ENCODE measurements at regions not wholly inside any gene's neighbourhood (a gene's known extent, or its start where the extent isn't known, plus 50 kb on each side); places are given as distances from the start of the nearest gene placed in this dataset.

- 70% methylated on average over 2 of the region's 29 CpGs; no CpG with 5 or more reads in 1 of the 2 experiments for WGBS, 2 experiments (ENCODE audit: extremely low coverage in 1 of 2, insufficient coverage in 1 of 2, insufficient read length in 1 of 2, insufficient replicate concordance in 2 of 2, low coverage in 1 of 2, low lambda C conversion rate in 2 of 2, missing lambda C conversion rate in 1 of 2)
- CTCF ChIA-PET (ENCODE audit: partially characterized antibody), result no interaction called here
- Histone ChIP-seq H3K18ac (ENCODE audit: extremely low read depth, low read length) (no peak overlapping the region), H3K23me2 (ENCODE audit: low read depth, low read length) (no peaks in the 10 kb centered on the region), H3K9me3 (ENCODE audit: insufficient read depth in 2 of 2, low read depth in 1 of 2, low read length in 1 of 2) (peaks cover 0 to 27% of the 10 kb centered on the region in 2 experiments; a peak in 2 of 4 replicates), H2BK20ac (ENCODE audit: low read length) (no peak overlapping the region), H3K14ac (ENCODE audit: insufficient read length) (no peak overlapping the region), H3K79me1 (ENCODE audit: low read depth, low read length) (no peaks in the 10 kb centered on the region), H3K56ac (replicated peaks; ENCODE audit: insufficient read length, low read depth, low read length) (no peak overlapping the region), H2AFZ (ENCODE audit: low read length) (no peak overlapping the region), H3K4me1 (replicated peaks in 1 of 4; ENCODE audit: control insufficient read depth in 3 of 4, insufficient read depth in 4 of 4, low read length in 3 of 4) (no peaks in the 10 kb centered on the region), H3K36me3 (ENCODE audit: control insufficient read depth in 2 of 4, insufficient read depth in 4 of 4, low read length in 3 of 4) (no peaks in the 10 kb centered on the region; a peak in 1 of 8 replicates), H4K8ac (ENCODE audit: extremely low read depth, insufficient read depth, low read length) (no peak overlapping the region), H3K4me3 (ENCODE audit: extremely low read depth in 1 of 4, insufficient read depth in 2 of 4, low read depth in 3 of 4, low read length in 4 of 4) (peak overlapping the region in 1 of 4 experiments; percentile 23; a peak in 1 of 8 replicates), H2BK12ac (ENCODE audit: low read depth, low read length) (no peak overlapping the region), H3K4ac (replicated peaks; ENCODE audit: insufficient read length, low read depth, low read length) (no peak overlapping the region), H2BK5ac (ENCODE audit: low read depth, low read length) (no peak overlapping the region), H3K9ac (replicated peaks in 1 of 4; ENCODE audit: extremely low read depth in 1 of 4, low read depth in 3 of 4, low read length in 3 of 4) (no peak overlapping the region), H3K27me3 (replicated peaks in 1 of 4; ENCODE audit: control insufficient read depth in 3 of 4, extremely low read depth in 1 of 4, insufficient read depth in 3 of 4, low read length in 3 of 4) (no peaks in the 10 kb centered on the region), H2BK120ac (replicated peaks; ENCODE audit: low read depth, low read length) (no peak overlapping the region), H2AK5ac (ENCODE audit: low read depth, low read length) (no peak overlapping the region), H3K79me2 (ENCODE audit: control insufficient read depth in 1 of 2, insufficient read depth in 2 of 2, low read length in 2 of 2) (no peaks in the 10 kb centered on the region), H3K27ac (ENCODE audit: low read depth, low read length) (no peak overlapping the region), H3K23ac (ENCODE audit: insufficient read length) (no peak overlapping the region), H2BK15ac (ENCODE audit: low read length) (no peak overlapping the region), H3K4me2 (ENCODE audit: insufficient read depth in 1 of 2, low read depth in 2 of 2, low read length in 2 of 2) (peak overlapping the region in 1 of 2 experiments; percentile 44; a peak in 1 of 4 replicates), H4K5ac (ENCODE audit: insufficient read length, low read depth, low read length) (no peak overlapping the region), H4K91ac (replicated peaks; ENCODE audit: insufficient read length, low read length) (no peak overlapping the region), H4K20me1 (replicated peaks in 1 of 2; ENCODE audit: control insufficient read depth in 1 of 2, insufficient read depth in 2 of 2, low read length in 2 of 2) (no peaks in the 10 kb centered on the region)
- no peak for DNase-seq (ENCODE audit: low read depth in 1 of 2, low spot score in 2 of 2)
- no peak for FAIRE-seq
- TF ChIP-seq EP300 (IDR thresholded peaks at IDR 0.05; ENCODE audit: borderline replicate concordance in 1 of 2, low read depth in 2 of 2, low read length in 2 of 2), result no peak
- TF ChIP-seq SIRT6 (IDR thresholded peaks at IDR 0.05; ENCODE audit: low read length), result no peak
- TF ChIP-seq SAP30 (IDR thresholded peaks at IDR 0.05; ENCODE audit: insufficient read depth, insufficient replicate concordance, low read length), result no peak
- TF ChIP-seq ATF3 (IDR thresholded peaks at IDR 0.05; ENCODE audit: insufficient read depth, low read depth, low read length), result no peak
- no peak for TF ChIP-seq BACH1 (IDR thresholded peaks at IDR 0.05; ENCODE audit: low read length)
- no peak for TF ChIP-seq GABPA (IDR thresholded peaks at IDR 0.05; ENCODE audit: borderline replicate concordance, insufficient read depth, low read length)
- no peak for TF ChIP-seq CHD1 (IDR thresholded peaks at IDR 0.05; ENCODE audit: low read depth, low read length)
- no peak for TF ChIP-seq SIN3A (conservative IDR thresholded peaks at IDR 0.05 in 1 of 2, IDR thresholded peaks at IDR 0.05 in 1 of 2; ENCODE audit: low read depth in 1 of 2, low read length in 2 of 2)
- TF ChIP-seq MAFK (IDR thresholded peaks at IDR 0.05; ENCODE audit: low read depth, low read length), result no peak
- POLR2A ChIA-PET (ENCODE audit: partially characterized antibody), result no interaction called here
Measured at GRCh38 chr1:143691971-143692529, 279.7 kb downstream of the FAM72C start.
